ENCODE measurements at regions not wholly inside any gene's neighbourhood (a gene's known extent, or its start where the extent isn't known, plus 50 kb on each side); places are given as distances from the start of the nearest gene placed in this dataset.
"Not testable (repeated sequence)": the region's sequence is repeated elsewhere in the genome, so short reads cannot be mapped to it uniquely, and the experiment has no call there.

GRCh38 chr2:113386780-113387433, 50.6 kb upstream of the ZNG1B start:
- not testable (repeated sequence) for H3K27ac ChIP-seq

- not testable (repeated sequence) for H3K27ac ChIP-seq
These were observed 57.9 kb upstream of the ZNG1B start for GRCh38 chr2:113379621-113380020.

DNA sequence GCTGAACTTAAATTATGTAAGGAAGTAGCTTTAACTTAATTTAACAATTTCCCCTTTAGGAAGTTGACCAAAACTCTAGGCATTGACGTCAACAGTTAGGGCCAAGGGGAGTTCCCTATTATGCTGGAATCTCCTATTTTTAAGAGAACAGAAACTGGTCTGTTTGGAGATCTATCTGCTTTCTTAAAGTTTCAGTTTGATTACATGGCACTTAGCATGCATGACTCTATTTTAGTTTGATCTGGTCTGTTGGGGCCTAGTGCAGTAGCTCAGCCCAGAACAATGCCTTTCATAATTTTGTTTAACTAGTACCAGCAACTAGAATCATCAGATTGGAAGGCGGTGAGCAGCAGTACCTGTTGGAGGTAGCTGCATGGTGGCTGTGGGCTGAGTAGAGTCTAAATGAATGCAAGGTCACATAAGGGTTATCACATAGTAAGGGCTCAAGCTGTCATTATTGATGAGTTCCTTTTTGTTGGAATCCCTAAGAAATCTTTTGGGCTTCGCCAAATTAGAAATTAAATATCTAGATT, 60.5 kb upstream of the ZNG1B start:
- TF ChIP-seq CTCF (IDR thresholded peaks at IDR 0.05) (no peak), ZFX (IDR thresholded peaks at IDR 0.05; ENCODE audit: borderline replicate concordance) (no peak)
- H3K27ac ChIP-seq: no peak overlapping the region

- H3K27ac ChIP-seq: no peak overlapping the region
- TF ChIP-seq CTCF (IDR thresholded peaks at IDR 0.05) (no peak), ZFX (IDR thresholded peaks at IDR 0.05; ENCODE audit: borderline replicate concordance) (no peak)
These were observed 61.1 kb upstream of the ZNG1B start for GRCh38 chr2:113376253-113376912.

DNA sequence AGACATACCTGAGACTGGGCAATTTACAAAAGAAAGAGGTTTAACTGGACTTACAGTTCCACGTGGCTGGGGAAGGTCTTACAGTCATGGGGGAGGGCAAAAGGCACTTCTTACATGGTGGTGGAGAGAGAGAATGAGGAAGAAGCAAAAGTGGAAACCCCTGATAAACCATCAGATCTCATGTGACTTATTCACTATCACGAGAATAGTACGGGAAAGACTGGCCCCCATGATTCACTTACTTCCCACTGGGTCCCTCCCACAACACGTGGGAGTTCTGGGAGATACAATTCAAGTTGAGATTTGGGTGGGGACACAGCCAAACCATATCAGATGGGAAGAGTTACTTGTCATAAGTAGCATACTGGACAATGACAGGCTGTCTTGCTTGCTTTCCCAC, 62.6 kb upstream of the ZNG1B start:
- H3K27ac ChIP-seq: not testable (repeated sequence)

DNA sequence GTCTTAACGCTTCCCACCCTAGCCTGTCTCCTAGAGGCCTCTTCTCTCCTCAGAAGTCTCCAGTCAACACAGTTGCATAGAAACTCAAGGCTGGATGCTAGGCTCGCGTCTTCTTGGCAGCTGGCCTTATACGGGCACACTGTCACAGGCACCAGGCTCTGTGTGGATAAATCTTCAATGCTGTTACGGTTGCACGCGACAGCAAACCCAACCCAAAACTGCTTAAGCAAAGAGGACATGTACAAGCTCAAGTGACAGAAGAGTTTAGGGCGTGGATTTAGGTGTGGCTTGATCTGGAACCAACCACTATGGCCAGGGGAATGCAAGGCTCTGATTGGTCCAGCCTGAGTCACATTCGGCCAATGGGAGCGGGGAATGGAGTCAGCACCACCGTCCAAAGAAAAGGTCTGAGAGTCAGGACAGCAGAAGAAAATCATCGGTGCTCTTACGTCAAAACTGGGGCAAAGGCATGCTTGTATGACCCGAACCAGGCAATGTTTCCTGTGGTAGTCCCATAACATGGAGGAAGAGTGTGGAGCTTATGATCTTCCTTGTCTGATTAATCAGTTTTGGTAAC, 65.1 kb upstream of the ZNG1B start:
- not testable (repeated sequence) for H3K27ac ChIP-seq

GRCh38 chr2:113370478-113371091, 66.9 kb upstream of the ZNG1B start:
- H3K27ac ChIP-seq: no peak overlapping the region
- TF ChIP-seq CTCF (IDR thresholded peaks at IDR 0.05) (peak; percentile 75), ZFX (IDR thresholded peaks at IDR 0.05; ENCODE audit: borderline replicate concordance) (no peak)

DNA sequence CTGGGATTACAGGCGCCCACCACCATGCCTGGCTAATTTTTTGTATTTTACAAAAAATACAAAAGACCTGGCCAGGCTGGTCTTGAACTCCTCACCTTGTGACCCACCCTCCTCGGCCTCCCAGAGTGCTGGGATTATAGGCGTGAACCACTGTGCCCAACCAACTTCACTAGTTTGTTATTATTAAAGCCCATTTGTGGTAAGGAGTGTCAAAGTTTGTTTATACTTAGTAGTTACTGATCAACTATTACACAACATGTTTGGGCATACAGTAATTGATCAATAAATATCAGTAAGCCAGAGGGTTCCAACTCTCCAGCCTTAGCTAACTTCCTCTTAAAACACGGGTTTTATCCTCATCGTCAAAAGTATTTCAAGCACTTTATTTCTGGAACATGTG, 67.5 kb upstream of the ZNG1B start:
- no peak for TF ChIP-seq ZFX (IDR thresholded peaks at IDR 0.05; ENCODE audit: borderline replicate concordance)
- no peak overlapping the region for H3K27ac ChIP-seq

- not testable (repeated sequence) for H3K27ac ChIP-seq
These were observed 68.9 kb upstream of the ZNG1B start for GRCh38 chr2:113368581-113368980.

DNA sequence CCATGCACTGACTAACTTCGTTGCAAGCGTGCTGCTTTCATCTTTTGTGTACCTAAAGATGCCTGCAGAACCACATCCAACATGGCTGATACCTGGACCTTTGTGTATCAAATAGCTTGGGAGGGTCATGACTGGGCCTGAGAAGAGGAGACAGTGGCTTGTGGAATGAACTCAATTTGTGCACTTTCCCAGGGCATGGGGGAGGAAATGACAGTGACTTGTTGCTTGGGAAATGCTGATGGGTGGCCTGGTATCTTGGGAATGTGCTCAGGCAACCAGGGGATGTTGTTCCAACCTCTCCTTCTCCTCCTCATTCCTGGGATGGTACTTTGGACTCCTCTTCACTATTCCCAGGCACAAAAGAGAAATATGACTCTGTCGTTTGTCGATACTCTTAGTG, 70.7 kb upstream of the ZNG1B start:
- not testable (repeated sequence) for H3K27ac ChIP-seq

DNA sequence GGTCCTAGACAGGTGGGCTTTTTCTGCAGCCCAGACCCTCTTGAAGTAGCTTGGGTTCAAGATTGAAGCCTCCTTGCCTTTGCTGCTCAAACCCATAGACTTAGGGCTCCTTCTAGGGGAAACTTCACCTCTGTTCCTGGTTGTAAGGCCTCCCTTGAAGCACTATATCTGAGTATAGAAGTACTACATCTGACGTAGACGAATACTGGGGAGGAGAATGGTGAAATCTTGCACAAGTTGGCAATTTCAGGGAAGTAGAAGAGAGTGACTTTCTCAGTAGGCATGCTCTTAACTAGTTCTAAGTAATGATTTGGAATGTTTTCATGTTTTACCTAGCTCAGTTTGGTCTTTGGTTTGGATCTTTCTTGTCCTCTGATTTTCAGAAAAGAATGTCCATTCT, 71.7 kb upstream of the ZNG1B start:
- not testable (repeated sequence) for H3K27ac ChIP-seq

GRCh38 chr2:113365290-113365689, 72.2 kb upstream of the ZNG1B start:
- not testable (repeated sequence) for H3K27ac ChIP-seq
